Loucy (cell line): ENCODE measurements at regions not wholly inside any gene's neighbourhood (a gene's known extent, or its start where the extent isn't known, plus 50 kb on each side); places are given as distances from the start of the nearest gene placed in this dataset.

Experiments
- H2AFZ ChIP-seq: fragments of 200-600 bp; sonication (generic); 2 replicates; pipeline ENCODE4 v1.6.0; 2016; ENCODE audit warnings: antibody characterized with exemption, mild to moderate bottlenecking, low read length, moderate library complexity
- H3F3A ChIP-seq: fragments of 200-600 bp; 2 replicates; pipeline ENCODE4 v1.6.0; 2016; ENCODE audit warnings: antibody characterized with exemption, low read depth, mild to moderate bottlenecking
- H3K27me3 ChIP-seq: fragments of 200-600 bp; sonication (generic); 2 replicates; pipeline ENCODE4 v1.6.1; 2014; ENCODE audit warnings: low read length, mild to moderate bottlenecking; ENCODE audit not compliant: insufficient read depth, poor library complexity, severe bottlenecking
- H3K36me3 ChIP-seq: fragments of 200-600 bp; sonication (generic); 2 replicates; pipeline ENCODE4 v1.6.1; 2016; ENCODE audit warnings: low read length; ENCODE audit not compliant: insufficient read depth
- H3K4me1 ChIP-seq: fragments of 200-600 bp; sonication (generic); 2 replicates; pipeline ENCODE4 v1.5.1; 2014; ENCODE audit warnings: low read length, mild to moderate bottlenecking; ENCODE audit not compliant: insufficient read depth, poor library complexity, severe bottlenecking
- H3K4me2 ChIP-seq: fragments of 200-600 bp; sonication (generic); 2 replicates; pipeline ENCODE4 v1.6.0; 2014; ENCODE audit warnings: antibody characterized with exemption, low read length, low read depth, mild to moderate bottlenecking; ENCODE audit not compliant: poor library complexity, severe bottlenecking
- H3K4me3 ChIP-seq: fragments of 200-600 bp; sonication (generic); 2 replicates; pipeline ENCODE4 v1.5.1; 2014; ENCODE audit warnings: low read length, mild to moderate bottlenecking, mixed read lengths; ENCODE audit not compliant: poor library complexity, severe bottlenecking
- H3K79me2 ChIP-seq: fragments of 200-600 bp; sonication (generic); 2 replicates; pipeline ENCODE4 v1.6.1; 2014; ENCODE audit warnings: low read length; ENCODE audit not compliant: insufficient read depth
- H3K9ac ChIP-seq: fragments of 200-600 bp; sonication (generic); 2 replicates; pipeline ENCODE4 v1.6.0; 2014; ENCODE audit warnings: mild to moderate bottlenecking, low read depth, low read length, moderate library complexity; ENCODE audit not compliant: poor library complexity, severe bottlenecking
- H3K9me2 ChIP-seq: fragments of 200-600 bp; sonication (generic); replicated peaks from 2 replicates; pipeline ENCODE4 v1.6.1; 2016; ENCODE audit warnings: low read depth, low read length, mixed read lengths
- H3K9me3 ChIP-seq: fragments of 200-600 bp; sonication (generic); 2 replicates; pipeline ENCODE4 v1.6.1; 2014; ENCODE audit warnings: mild to moderate bottlenecking, antibody characterized with exemption, low read length, low read depth; ENCODE audit not compliant: insufficient read depth
- H4K20me1 ChIP-seq: fragments of 200-600 bp; sonication (generic); 2 replicates; pipeline ENCODE4 v1.6.0; 2014; ENCODE audit warnings: antibody characterized with exemption, low read length, mild to moderate bottlenecking; ENCODE audit not compliant: insufficient read depth, poor library complexity, severe bottlenecking
- EZH2phosphoT487 ChIP-seq: fragments of 200-600 bp; IDR thresholded peaks from 2 replicates; pipeline ENCODE4 v1.6.1; 2018; ENCODE audit warnings: antibody characterized with exemption, mild to moderate bottlenecking, moderate library complexity, borderline replicate concordance
- TF ChIP-seq, protein P1 (sequence below): fragments of 200-600 bp; sonication (generic); conservative IDR thresholded peaks from 2 replicates; pipeline ENCODE4 v1.5.1; 2014; ENCODE audit warnings: mild to moderate bottlenecking, antibody characterized with exemption, low read length

DNA sequence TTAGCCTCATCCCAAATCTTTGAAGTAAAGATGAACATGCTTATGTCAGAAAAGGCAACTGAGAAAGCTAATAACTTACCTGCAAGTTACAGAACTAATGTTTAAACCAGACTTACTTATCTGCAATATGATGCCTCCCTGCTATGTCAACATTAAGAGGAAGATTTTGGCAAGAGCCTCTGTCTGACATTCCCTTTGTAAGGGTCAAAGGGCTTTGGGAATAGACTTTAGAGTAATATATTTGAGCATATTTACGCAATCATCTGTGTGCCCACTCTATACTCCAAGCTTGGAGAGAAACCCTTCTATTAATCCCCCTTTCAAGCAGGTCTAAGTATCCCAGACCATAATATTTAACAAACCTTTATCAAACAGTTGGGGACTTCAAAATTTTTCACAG lies 389.4 kb downstream of the NPIPA8 start:
- H3K27me3 ChIP-seq: no peaks in the 10 kb centered on the region
- peaks cover 3% of the 10 kb centered on the region; the same call in 1 of the 2 replicates for H3K9me3 ChIP-seq
- H3K9me2 ChIP-seq: no peaks in the 10 kb centered on the region
- H3K9ac ChIP-seq: no peak overlapping the region
- TF ChIP-seq, protein P1, sequence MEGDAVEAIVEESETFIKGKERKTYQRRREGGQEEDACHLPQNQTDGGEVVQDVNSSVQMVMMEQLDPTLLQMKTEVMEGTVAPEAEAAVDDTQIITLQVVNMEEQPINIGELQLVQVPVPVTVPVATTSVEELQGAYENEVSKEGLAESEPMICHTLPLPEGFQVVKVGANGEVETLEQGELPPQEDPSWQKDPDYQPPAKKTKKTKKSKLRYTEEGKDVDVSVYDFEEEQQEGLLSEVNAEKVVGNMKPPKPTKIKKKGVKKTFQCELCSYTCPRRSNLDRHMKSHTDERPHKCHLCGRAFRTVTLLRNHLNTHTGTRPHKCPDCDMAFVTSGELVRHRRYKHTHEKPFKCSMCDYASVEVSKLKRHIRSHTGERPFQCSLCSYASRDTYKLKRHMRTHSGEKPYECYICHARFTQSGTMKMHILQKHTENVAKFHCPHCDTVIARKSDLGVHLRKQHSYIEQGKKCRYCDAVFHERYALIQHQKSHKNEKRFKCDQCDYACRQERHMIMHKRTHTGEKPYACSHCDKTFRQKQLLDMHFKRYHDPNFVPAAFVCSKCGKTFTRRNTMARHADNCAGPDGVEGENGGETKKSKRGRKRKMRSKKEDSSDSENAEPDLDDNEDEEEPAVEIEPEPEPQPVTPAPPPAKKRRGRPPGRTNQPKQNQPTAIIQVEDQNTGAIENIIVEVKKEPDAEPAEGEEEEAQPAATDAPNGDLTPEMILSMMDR: no peak
- TF ChIP-seq EZH2phosphoT487: no peak
- H4K20me1 ChIP-seq: no peaks in the 10 kb centered on the region
- no peak overlapping the region for H3K4me3 ChIP-seq
- no peaks in the 10 kb centered on the region for H3K36me3 ChIP-seq
- H3K79me2 ChIP-seq: no peaks in the 10 kb centered on the region
- no peak overlapping the region for H3K4me2 ChIP-seq
- H2AFZ ChIP-seq: no peak overlapping the region
- no peaks in the 10 kb centered on the region for H3F3A ChIP-seq
- no peaks in the 10 kb centered on the region for H3K4me1 ChIP-seq

DNA sequence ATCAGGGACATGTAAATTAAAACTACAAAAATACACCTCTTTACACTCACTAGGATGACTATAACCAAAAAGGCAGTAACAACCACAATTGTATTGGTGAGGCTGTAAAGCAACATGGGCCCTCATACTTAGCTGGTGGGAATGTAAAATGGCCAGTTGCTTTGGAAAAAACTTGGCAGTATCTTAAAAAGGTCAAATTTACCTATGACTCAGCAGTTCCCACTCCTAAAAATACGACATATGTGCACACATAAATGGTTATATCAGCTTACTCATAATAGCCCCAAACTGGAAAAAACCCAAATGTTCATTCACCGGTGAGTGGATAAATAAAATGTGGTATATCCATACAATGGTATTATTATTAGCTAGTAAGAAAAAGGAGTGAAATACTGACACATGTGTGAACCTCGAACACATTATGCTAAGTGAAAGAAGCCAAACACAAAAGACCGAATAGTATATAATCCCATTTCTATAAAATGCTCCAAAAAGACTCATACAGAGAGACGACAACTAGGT lies 391.4 kb downstream of the NPIPA8 start:
- Histone ChIP-seq H3F3A (no peaks in the 10 kb centered on the region), H3K4me2 (no peak overlapping the region)

DNA sequence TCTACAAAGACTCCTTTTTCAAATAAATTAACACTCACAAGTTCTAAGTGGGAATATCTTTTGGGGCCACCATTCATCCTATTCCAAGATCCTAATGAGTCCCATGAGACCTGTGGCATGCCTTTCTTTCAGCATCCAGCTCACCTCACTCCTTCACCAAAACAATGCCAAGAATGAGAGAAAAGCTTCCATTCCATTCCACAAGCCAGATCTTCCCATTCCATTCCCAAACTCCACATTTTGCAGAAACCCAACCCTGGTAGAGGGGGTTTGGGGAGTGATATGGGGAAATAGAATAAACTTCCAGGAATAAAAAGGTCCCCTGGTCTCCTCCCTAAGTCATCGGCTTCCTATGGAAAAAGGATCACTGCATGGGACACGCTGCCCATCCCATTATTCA lies 392.2 kb downstream of the NPIPA8 start:
- Histone ChIP-seq H3K36me3 (no peaks in the 10 kb centered on the region), H2AFZ (no peak overlapping the region), H4K20me1 (no peaks in the 10 kb centered on the region), H3K9me3 (peaks cover 3% of the 10 kb centered on the region; the same call in 1 of the 2 replicates), H3K4me3 (no peak overlapping the region), H3K9ac (no peak overlapping the region), H3K27me3 (no peaks in the 10 kb centered on the region), H3K9me2 (no peaks in the 10 kb centered on the region), H3K4me1 (no peaks in the 10 kb centered on the region), H3F3A (no peaks in the 10 kb centered on the region), H3K4me2 (no peak overlapping the region), H3K79me2 (no peaks in the 10 kb centered on the region)
- TF ChIP-seq, protein P1: no peak
- no peak for TF ChIP-seq EZH2phosphoT487

More for the DNA sequence above, 391.4 kb downstream of the NPIPA8 start:
- H3K9me3 ChIP-seq: peaks cover 3% of the 10 kb centered on the region; the same call in 1 of the 2 replicates
- H3K4me3 ChIP-seq: no peak overlapping the region
- no peaks in the 10 kb centered on the region for H3K79me2 ChIP-seq
- TF ChIP-seq, protein P1: no peak
- no peak for TF ChIP-seq EZH2phosphoT487
- no peak overlapping the region for H3K9ac ChIP-seq
- no peaks in the 10 kb centered on the region for H3K4me1 ChIP-seq
- H3K9me2 ChIP-seq: no peaks in the 10 kb centered on the region
- H4K20me1 ChIP-seq: no peaks in the 10 kb centered on the region
- H2AFZ ChIP-seq: no peak overlapping the region
- no peaks in the 10 kb centered on the region for H3K27me3 ChIP-seq
- no peaks in the 10 kb centered on the region for H3K36me3 ChIP-seq
